ENCODE measurements at regions not wholly inside any gene's neighbourhood (a gene's known extent, or its start where the extent isn't known, plus 50 kb on each side); places are given as distances from the start of the nearest gene placed in this dataset.
"Not testable (repeated sequence)": the region's sequence is repeated elsewhere in the genome, so short reads cannot be mapped to it uniquely, and the experiment has no call there.

GRCh38 chr19:20397292-20397691 is 168.3 kb downstream of the ZNF737 start:
- no peak overlapping the region for H3K9ac ChIP-seq (ENCODE audit: low read depth in 1 of 2, low read length in 2 of 2)
- H3K36me3 ChIP-seq (ENCODE audit: control insufficient read depth in 2 of 2, insufficient read depth in 2 of 2, low read length in 2 of 2): peaks cover 0 to 7% of the 10 kb centered on the region in 2 donors
- peaks cover 20 to 25% of the 10 kb centered on the region in 2 donors for H3K9me3 ChIP-seq (ENCODE audit: control insufficient read depth in 2 of 2, low read length in 2 of 2)
- no peaks in the 10 kb centered on the region for H3K27me3 ChIP-seq (ENCODE audit: control insufficient read depth in 2 of 2, insufficient read depth in 2 of 2, low read length in 2 of 2)
- H3K4me1 ChIP-seq (ENCODE audit: control insufficient read depth in 2 of 2, insufficient read depth in 2 of 2, low read length in 2 of 2): no peaks in the 10 kb centered on the region
- no peak overlapping the region for H3K4me3 ChIP-seq (ENCODE audit: low read length in 2 of 2)
- H3K27ac ChIP-seq (ENCODE audit: low read depth in 2 of 2, low read length in 2 of 2): no peak overlapping the region

GRCh38 chr19:20388706-20389225 is 176.8 kb downstream of the ZNF737 start:
- no peaks in the 10 kb centered on the region for H3K27me3 ChIP-seq (ENCODE audit: control insufficient read depth in 2 of 2, insufficient read depth in 2 of 2, low read length in 2 of 2)
- H3K36me3 ChIP-seq (ENCODE audit: control insufficient read depth in 2 of 2, insufficient read depth in 2 of 2, low read length in 2 of 2): no peaks in the 10 kb centered on the region
- H3K9me3 ChIP-seq (ENCODE audit: control insufficient read depth in 2 of 2, low read length in 2 of 2): peaks cover 3 to 13% of the 10 kb centered on the region in 2 donors
- H3K4me3 ChIP-seq (ENCODE audit: low read length in 2 of 2): no peak overlapping the region
- no peak overlapping the region for H3K9ac ChIP-seq (ENCODE audit: low read depth in 1 of 2, low read length in 2 of 2)
- H3K4me1 ChIP-seq (ENCODE audit: control insufficient read depth in 2 of 2, insufficient read depth in 2 of 2, low read length in 2 of 2): no peaks in the 10 kb centered on the region
- H3K27ac ChIP-seq (ENCODE audit: low read depth in 2 of 2, low read length in 2 of 2): no peak overlapping the region

GRCh38 chr19:20385061-20385460 is 180.5 kb downstream of the ZNF737 start:
- H3K27ac ChIP-seq (ENCODE audit: low read depth in 2 of 2, low read length in 2 of 2): no peak overlapping the region
- H3K9ac ChIP-seq (ENCODE audit: low read depth in 1 of 2, low read length in 2 of 2): no peak overlapping the region
- H3K9me3 ChIP-seq (ENCODE audit: control insufficient read depth in 2 of 2, low read length in 2 of 2): peaks cover 0 to 6% of the 10 kb centered on the region in 2 donors
- no peaks in the 10 kb centered on the region for H3K27me3 ChIP-seq (ENCODE audit: control insufficient read depth in 2 of 2, insufficient read depth in 2 of 2, low read length in 2 of 2)
- no peak overlapping the region for H3K4me3 ChIP-seq (ENCODE audit: low read length in 2 of 2)
- no peaks in the 10 kb centered on the region for H3K36me3 ChIP-seq (ENCODE audit: control insufficient read depth in 2 of 2, insufficient read depth in 2 of 2, low read length in 2 of 2)
- H3K4me1 ChIP-seq (ENCODE audit: control insufficient read depth in 2 of 2, insufficient read depth in 2 of 2, low read length in 2 of 2): no peaks in the 10 kb centered on the region

- no peaks in the 10 kb centered on the region for H3K36me3 ChIP-seq (ENCODE audit: control insufficient read depth in 2 of 2, insufficient read depth in 2 of 2, low read length in 2 of 2)
- H3K9ac ChIP-seq (ENCODE audit: low read depth in 1 of 2, low read length in 2 of 2): no peak overlapping the region
- H3K27me3 ChIP-seq (ENCODE audit: control insufficient read depth in 2 of 2, insufficient read depth in 2 of 2, low read length in 2 of 2): no peaks in the 10 kb centered on the region
- H3K9me3 ChIP-seq (ENCODE audit: control insufficient read depth in 2 of 2, low read length in 2 of 2): no peaks in the 10 kb centered on the region
- no peaks in the 10 kb centered on the region for H3K4me1 ChIP-seq (ENCODE audit: control insufficient read depth in 2 of 2, insufficient read depth in 2 of 2, low read length in 2 of 2)
- no peak overlapping the region for H3K4me3 ChIP-seq (ENCODE audit: low read length in 2 of 2)
- no peak overlapping the region for H3K27ac ChIP-seq (ENCODE audit: low read depth in 2 of 2, low read length in 2 of 2)
Observed at GRCh38 chr19:20371911-20372310, 193.7 kb downstream of the ZNF737 start.

- not testable (repeated sequence) for H3K36me3 ChIP-seq (ENCODE audit: control insufficient read depth in 2 of 2, insufficient read depth in 2 of 2, low read length in 2 of 2); H3K9ac ChIP-seq (ENCODE audit: low read depth in 1 of 2, low read length in 2 of 2); H3K9me3 ChIP-seq (ENCODE audit: control insufficient read depth in 2 of 2, low read length in 2 of 2); H3K4me1 ChIP-seq (ENCODE audit: control insufficient read depth in 2 of 2, insufficient read depth in 2 of 2, low read length in 2 of 2); H3K27me3 ChIP-seq (ENCODE audit: control insufficient read depth in 2 of 2, insufficient read depth in 2 of 2, low read length in 2 of 2); H3K27ac ChIP-seq (ENCODE audit: low read depth in 2 of 2, low read length in 2 of 2); H3K4me3 ChIP-seq (ENCODE audit: low read length in 2 of 2)
Observed at GRCh38 chr19:20371304-20371703, 194.3 kb downstream of the ZNF737 start.

- Histone ChIP-seq H3K9ac (ENCODE audit: low read depth in 1 of 2, low read length in 2 of 2) (no peak overlapping the region), H3K4me3 (ENCODE audit: low read length in 2 of 2) (no peak overlapping the region), H3K27me3 (ENCODE audit: control insufficient read depth in 2 of 2, insufficient read depth in 2 of 2, low read length in 2 of 2) (no peaks in the 10 kb centered on the region), H3K9me3 (ENCODE audit: control insufficient read depth in 2 of 2, low read length in 2 of 2) (no peaks in the 10 kb centered on the region), H3K27ac (ENCODE audit: low read depth in 2 of 2, low read length in 2 of 2) (no peak overlapping the region), H3K4me1 (ENCODE audit: control insufficient read depth in 2 of 2, insufficient read depth in 2 of 2, low read length in 2 of 2) (no peaks in the 10 kb centered on the region), H3K36me3 (ENCODE audit: control insufficient read depth in 2 of 2, insufficient read depth in 2 of 2, low read length in 2 of 2) (no peaks in the 10 kb centered on the region)
Observed at GRCh38 chr19:20367811-20368294, 197.7 kb downstream of the ZNF737 start.

GRCh38 chr19:20365146-20365545 is 198.1 kb downstream of the ZNF486 start:
- no peak overlapping the region for H3K4me3 ChIP-seq (ENCODE audit: low read length in 2 of 2)
- no peaks in the 10 kb centered on the region for H3K4me1 ChIP-seq (ENCODE audit: control insufficient read depth in 2 of 2, insufficient read depth in 2 of 2, low read length in 2 of 2)
- H3K27me3 ChIP-seq (ENCODE audit: control insufficient read depth in 2 of 2, insufficient read depth in 2 of 2, low read length in 2 of 2): no peaks in the 10 kb centered on the region
- H3K9me3 ChIP-seq (ENCODE audit: control insufficient read depth in 2 of 2, low read length in 2 of 2): no peaks in the 10 kb centered on the region
- H3K9ac ChIP-seq (ENCODE audit: low read depth in 1 of 2, low read length in 2 of 2): no peak overlapping the region
- no peaks in the 10 kb centered on the region for H3K36me3 ChIP-seq (ENCODE audit: control insufficient read depth in 2 of 2, insufficient read depth in 2 of 2, low read length in 2 of 2)
- H3K27ac ChIP-seq (ENCODE audit: low read depth in 2 of 2, low read length in 2 of 2): no peak overlapping the region

- H3K9ac ChIP-seq (ENCODE audit: low read depth in 1 of 2, low read length in 2 of 2): no peak overlapping the region
Observed at GRCh38 chr19:20359933-20360720, 193.1 kb downstream of the ZNF486 start.

GRCh38 chr19:20358841-20359465 is 191.9 kb downstream of the ZNF486 start:
- H3K9ac ChIP-seq (ENCODE audit: low read depth in 1 of 2, low read length in 2 of 2); H3K27ac ChIP-seq (ENCODE audit: low read depth in 2 of 2, low read length in 2 of 2): not testable (repeated sequence)

More at GRCh38 chr19:20359933-20360720, 193.1 kb downstream of the ZNF486 start:
- H3K9me3 ChIP-seq (ENCODE audit: control insufficient read depth in 2 of 2, low read length in 2 of 2): no peaks in the 10 kb centered on the region
- no peak overlapping the region for H3K4me3 ChIP-seq (ENCODE audit: low read length in 2 of 2)
- no peaks in the 10 kb centered on the region for H3K4me1 ChIP-seq (ENCODE audit: control insufficient read depth in 2 of 2, insufficient read depth in 2 of 2, low read length in 2 of 2)
- H3K27ac ChIP-seq (ENCODE audit: low read depth in 2 of 2, low read length in 2 of 2): no peak overlapping the region
- H3K27me3 ChIP-seq (ENCODE audit: control insufficient read depth in 2 of 2, insufficient read depth in 2 of 2, low read length in 2 of 2): no peaks in the 10 kb centered on the region
- no peaks in the 10 kb centered on the region for H3K36me3 ChIP-seq (ENCODE audit: control insufficient read depth in 2 of 2, insufficient read depth in 2 of 2, low read length in 2 of 2)

GRCh38 chr19:20357921-20358320 is 190.9 kb downstream of the ZNF486 start:
- Histone ChIP-seq H3K36me3 (ENCODE audit: control insufficient read depth in 2 of 2, insufficient read depth in 2 of 2, low read length in 2 of 2) (no peaks in the 10 kb centered on the region), H3K27ac (ENCODE audit: low read depth in 2 of 2, low read length in 2 of 2) (no peak overlapping the region), H3K4me1 (ENCODE audit: control insufficient read depth in 2 of 2, insufficient read depth in 2 of 2, low read length in 2 of 2) (no peaks in the 10 kb centered on the region), H3K27me3 (ENCODE audit: control insufficient read depth in 2 of 2, insufficient read depth in 2 of 2, low read length in 2 of 2) (no peaks in the 10 kb centered on the region), H3K4me3 (ENCODE audit: low read length in 2 of 2) (no peak overlapping the region), H3K9ac (ENCODE audit: low read depth in 1 of 2, low read length in 2 of 2) (no peak overlapping the region), H3K9me3 (ENCODE audit: control insufficient read depth in 2 of 2, low read length in 2 of 2) (no peaks in the 10 kb centered on the region)

More at GRCh38 chr19:20358841-20359465, 191.9 kb downstream of the ZNF486 start:
- not testable (repeated sequence) for H3K9me3 ChIP-seq (ENCODE audit: control insufficient read depth in 2 of 2, low read length in 2 of 2); H3K4me1 ChIP-seq (ENCODE audit: control insufficient read depth in 2 of 2, insufficient read depth in 2 of 2, low read length in 2 of 2); H3K27me3 ChIP-seq (ENCODE audit: control insufficient read depth in 2 of 2, insufficient read depth in 2 of 2, low read length in 2 of 2); H3K36me3 ChIP-seq (ENCODE audit: control insufficient read depth in 2 of 2, insufficient read depth in 2 of 2, low read length in 2 of 2); H3K4me3 ChIP-seq (ENCODE audit: low read length in 2 of 2)

Data from mucosa of rectum (tissue), 2 donors.